ENCODE measurements at regions not wholly inside any gene's neighbourhood (a gene's known extent, or its start where the extent isn't known, plus 50 kb on each side); places are given as distances from the start of the nearest gene placed in this dataset.
"Not testable (repeated sequence)": the region's sequence is repeated elsewhere in the genome, so short reads cannot be mapped to it uniquely, and the experiment has no call there.

- no peak for DNase-seq (ENCODE audit: low spot score)
Observed at GRCh38 chr13:101003566-101003965, 329.0 kb upstream of the TMTC4 start.

GRCh38 chr13:100989392-100989791 lies 314.8 kb upstream of the TMTC4 start:
- no peak for DNase-seq (ENCODE audit: low spot score)

- no peak for DNase-seq (ENCODE audit: low spot score)
Observed at GRCh38 chr13:100988921-100989320, 314.3 kb upstream of the TMTC4 start.

GRCh38 chr13:100987948-100988347 lies 313.4 kb upstream of the TMTC4 start:
- no peak for DNase-seq (ENCODE audit: low spot score)

GRCh38 chr13:100986571-100986970 lies 312.0 kb upstream of the TMTC4 start:
- DNase-seq (ENCODE audit: low spot score) = no peak

GRCh38 chr13:100984085-100984705 lies 309.6 kb upstream of the TMTC4 start:
- DNase-seq (ENCODE audit: low spot score) = no peak

- no peak for DNase-seq (ENCODE audit: low spot score)
Observed at GRCh38 chr13:100983111-100983510, 308.5 kb upstream of the TMTC4 start.

GRCh38 chr13:100980171-100980570 lies 305.6 kb upstream of the TMTC4 start:
- no peak for DNase-seq (ENCODE audit: low spot score)

- DNase-seq (ENCODE audit: low spot score) = no peak
Observed at GRCh38 chr13:100977841-100978240, 303.2 kb upstream of the TMTC4 start.

- DNase-seq (ENCODE audit: low spot score) = no peak
Observed at GRCh38 chr13:100976993-100977392, 302.4 kb upstream of the TMTC4 start.

GRCh38 chr13:100975666-100976065 lies 301.1 kb upstream of the TMTC4 start:
- not testable (repeated sequence) for DNase-seq (ENCODE audit: low spot score)

GRCh38 chr13:100962585-100962984 lies 288.0 kb upstream of the TMTC4 start:
- DNase-seq (ENCODE audit: low spot score) = no peak

GRCh38 chr13:100961186-100961585 lies 286.6 kb upstream of the TMTC4 start:
- no peak for DNase-seq (ENCODE audit: low spot score)

GRCh38 chr13:100958831-100959230 lies 284.2 kb upstream of the TMTC4 start:
- DNase-seq (ENCODE audit: low spot score) = no peak

GRCh38 chr13:100957741-100958140 lies 283.1 kb upstream of the TMTC4 start:
- no peak for DNase-seq (ENCODE audit: low spot score)

- no peak for DNase-seq (ENCODE audit: low spot score)
Observed at GRCh38 chr13:100954430-100955305, 280.1 kb upstream of the TMTC4 start.

GRCh38 chr13:100951016-100951415 lies 276.4 kb upstream of the TMTC4 start:
- no peak for DNase-seq (ENCODE audit: low spot score)

- not testable (repeated sequence) for DNase-seq (ENCODE audit: low spot score)
Observed at GRCh38 chr13:100948937-100949336, 274.3 kb upstream of the TMTC4 start.

GRCh38 chr13:100946588-100946987 lies 272.0 kb upstream of the TMTC4 start:
- no peak for DNase-seq (ENCODE audit: low spot score)

- DNase-seq (ENCODE audit: low spot score) = no peak
Observed at GRCh38 chr13:100944791-100945345, 270.3 kb upstream of the TMTC4 start.

- DNase-seq (ENCODE audit: low spot score) = no peak
Observed at GRCh38 chr13:100942742-100943141, 268.1 kb upstream of the TMTC4 start.

GRCh38 chr13:100941377-100942368 lies 267.1 kb upstream of the TMTC4 start:
- no peak for DNase-seq (ENCODE audit: low spot score)
